ENCODE measurements at regions not wholly inside any gene's neighbourhood (a gene's known extent, or its start where the extent isn't known, plus 50 kb on each side); places are given as distances from the start of the nearest gene placed in this dataset.

DNA sequence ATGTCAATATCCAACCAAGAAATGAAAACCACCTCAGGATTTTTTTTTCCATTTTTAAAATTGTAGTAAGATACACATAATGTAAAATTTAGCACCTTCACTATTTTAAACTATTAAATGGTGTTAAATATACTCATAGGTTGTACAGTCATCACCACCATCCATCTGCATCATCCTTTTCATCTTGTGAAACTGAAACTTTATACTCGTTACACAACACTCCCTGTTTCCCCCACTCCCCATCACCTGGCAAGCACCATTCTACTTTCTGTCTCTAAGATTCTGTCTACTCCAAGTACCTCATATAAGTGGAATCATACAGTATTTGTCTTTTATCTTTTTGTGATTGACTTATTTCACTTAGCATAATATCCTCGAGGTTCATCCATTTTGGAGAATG lies 335.2 kb upstream of the NPSR1 start:
- Histone ChIP-seq H3K27me3 (replicated peaks in 1 of 4; ENCODE audit: control insufficient read depth in 3 of 4, extremely low read depth in 1 of 4, insufficient read depth in 3 of 4, low read length in 3 of 4) (no peaks in the 10 kb centered on the region), H4K20me1 (replicated peaks in 1 of 2; ENCODE audit: control insufficient read depth in 1 of 2, insufficient read depth in 2 of 2, low read length in 2 of 2) (no peaks in the 10 kb centered on the region), H3K79me2 (ENCODE audit: control insufficient read depth in 1 of 2, insufficient read depth in 2 of 2, low read length in 2 of 2) (no peaks in the 10 kb centered on the region), H2BK5ac (ENCODE audit: low read depth, low read length) (no peak overlapping the region), H3K56ac (replicated peaks; ENCODE audit: insufficient read length, low read depth, low read length) (no peak overlapping the region), H4K5ac (ENCODE audit: insufficient read length, low read depth, low read length) (no peak overlapping the region), H3K4me2 (ENCODE audit: insufficient read depth in 1 of 2, low read depth in 2 of 2, low read length in 2 of 2) (no peak overlapping the region), H3K18ac (ENCODE audit: extremely low read depth, low read length) (no peak overlapping the region), H2AFZ (ENCODE audit: low read length) (no peak overlapping the region), H2AK5ac (ENCODE audit: low read depth, low read length) (no peak overlapping the region), H3K4me3 (ENCODE audit: extremely low read depth in 1 of 4, insufficient read depth in 2 of 4, low read depth in 3 of 4, low read length in 4 of 4) (no peak overlapping the region), H3K4ac (replicated peaks; ENCODE audit: insufficient read length, low read depth, low read length) (no peak overlapping the region), H2BK12ac (ENCODE audit: low read depth, low read length) (no peak overlapping the region), H4K8ac (ENCODE audit: extremely low read depth, insufficient read depth, low read length) (no peak overlapping the region), H3K23me2 (ENCODE audit: low read depth, low read length) (no peaks in the 10 kb centered on the region; the same call in 1 of the 2 replicates), H2BK20ac (ENCODE audit: low read length) (no peak overlapping the region), H3K79me1 (ENCODE audit: low read depth, low read length) (no peaks in the 10 kb centered on the region), H3K9me3 (ENCODE audit: insufficient read depth in 2 of 2, low read depth in 1 of 2, low read length in 1 of 2) (no peaks in the 10 kb centered on the region), H3K14ac (ENCODE audit: insufficient read length) (no peak overlapping the region), H3K36me3 (ENCODE audit: control insufficient read depth in 2 of 4, insufficient read depth in 4 of 4, low read length in 3 of 4) (no peaks in the 10 kb centered on the region), H4K91ac (replicated peaks; ENCODE audit: insufficient read length, low read length) (no peak overlapping the region), H3K23ac (ENCODE audit: insufficient read length) (no peak overlapping the region), H2BK120ac (replicated peaks; ENCODE audit: low read depth, low read length) (no peak overlapping the region), H3K9ac (replicated peaks in 1 of 4; ENCODE audit: extremely low read depth in 1 of 4, low read depth in 3 of 4, low read length in 3 of 4) (no peak overlapping the region), H3K4me1 (replicated peaks in 1 of 4; ENCODE audit: control insufficient read depth in 3 of 4, insufficient read depth in 4 of 4, low read length in 3 of 4) (no peaks in the 10 kb centered on the region; a peak in 2 of 7 replicates), H2BK15ac (ENCODE audit: low read length) (no peak overlapping the region), H3K27ac (ENCODE audit: low read depth, low read length) (no peak overlapping the region)
- ChIA-PET POLR2A (ENCODE audit: partially characterized antibody) (interaction anchor here (0.6 kb wide), 1 partner anchor 11 kb away, joined by 3 read pairs; no protein-coding TSS in a partner anchor), CTCF (ENCODE audit: partially characterized antibody) (interaction anchor here (1.3 kb wide), 1 partner anchor 10 kb away, joined by 4 read pairs; no protein-coding TSS in a partner anchor)
- FAIRE-seq (no peak), DNase-seq (ENCODE audit: low read depth in 1 of 2, low spot score in 2 of 2) (no peak)
- WGBS, 2 experiments (ENCODE audit: extremely low coverage in 1 of 2, insufficient coverage in 1 of 2, insufficient read length in 1 of 2, insufficient replicate concordance in 2 of 2, low coverage in 1 of 2, low lambda C conversion rate in 2 of 2, missing lambda C conversion rate in 1 of 2), result 90% methylated on average over 2 of the region's 2 CpGs; no CpG with 5 or more reads in 1 of the 2 experiments
- TF ChIP-seq POLR2A (IDR thresholded peaks at IDR 0.05; ENCODE audit: control extremely low read depth in 1 of 2, low read depth in 2 of 2, low read length in 2 of 2) (no peak), ZNF274 (IDR thresholded peaks at IDR 0.05; ENCODE audit: borderline replicate concordance, extremely low read depth, low read length) (no peak), HDAC6 (IDR thresholded peaks at IDR 0.05; ENCODE audit: low read depth, low read length) (no peak), RBBP5 (IDR thresholded peaks at IDR 0.05; ENCODE audit: borderline replicate concordance, low read depth, low read length) (no peak), TBP (IDR thresholded peaks at IDR 0.05; ENCODE audit: low read depth, low read length) (no peak), EZH2 (IDR thresholded peaks at IDR 0.05; ENCODE audit: low read depth, low read length, severe bottlenecking) (no peak)
- TF ChIP-seq, protein P1, sequence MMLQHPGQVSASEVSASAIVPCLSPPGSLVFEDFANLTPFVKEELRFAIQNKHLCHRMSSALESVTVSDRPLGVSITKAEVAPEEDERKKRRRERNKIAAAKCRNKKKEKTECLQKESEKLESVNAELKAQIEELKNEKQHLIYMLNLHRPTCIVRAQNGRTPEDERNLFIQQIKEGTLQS (IDR thresholded peaks at IDR 0.05; ENCODE audit: insufficient read depth, low read depth, low read length), result no peak
- TF ChIP-seq, protein P2, sequence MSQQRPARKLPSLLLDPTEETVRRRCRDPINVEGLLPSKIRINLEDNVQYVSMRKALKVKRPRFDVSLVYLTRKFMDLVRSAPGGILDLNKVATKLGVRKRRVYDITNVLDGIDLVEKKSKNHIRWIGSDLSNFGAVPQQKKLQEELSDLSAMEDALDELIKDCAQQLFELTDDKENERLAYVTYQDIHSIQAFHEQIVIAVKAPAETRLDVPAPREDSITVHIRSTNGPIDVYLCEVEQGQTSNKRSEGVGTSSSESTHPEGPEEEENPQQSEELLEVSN (IDR thresholded peaks at IDR 0.05), result no peak

Measured in H1 (cell line).